ENCODE measurements at regions not wholly inside any gene's neighbourhood (a gene's known extent, or its start where the extent isn't known, plus 50 kb on each side); places are given as distances from the start of the nearest gene placed in this dataset.

GRCh38 chr6:54614499-54615195, 231.9 kb upstream of the FAM83B start:
- TF ChIP-seq SUZ12 (IDR thresholded peaks at IDR 0.05; ENCODE audit: extremely low read depth, insufficient read depth, insufficient read length), result no peak
- no peak for TF ChIP-seq YY1 (IDR thresholded peaks at IDR 0.05; ENCODE audit: insufficient read depth, insufficient read length)
- Histone ChIP-seq H3K9me3 (ENCODE audit: insufficient read depth, low read length) (no peaks in the 10 kb centered on the region), H3K9ac (ENCODE audit: insufficient read length, low read depth) (no peak overlapping the region), H3K4me1 (ENCODE audit: insufficient read depth, insufficient read length) (no peaks in the 10 kb centered on the region), H3K36me3 (ENCODE audit: insufficient read depth, insufficient read length, low read length) (no peaks in the 10 kb centered on the region), H3K4me3 (ENCODE audit: insufficient read length, low read depth) (no peak overlapping the region), H3K27me3 (ENCODE audit: insufficient read depth, insufficient read length) (no peaks in the 10 kb centered on the region)
- DNase-seq (ENCODE audit: low read depth, low spot score), result no peak

- no peak for DNase-seq (ENCODE audit: low read depth, low spot score)
- TF ChIP-seq ZNF274 (IDR thresholded peaks at IDR 0.05; ENCODE audit: low read depth, low read length) (no peak), YY1 (IDR thresholded peaks at IDR 0.05; ENCODE audit: insufficient read depth, insufficient read length) (no peak), SUZ12 (IDR thresholded peaks at IDR 0.05; ENCODE audit: extremely low read depth, insufficient read depth, insufficient read length) (no peak)
- Histone ChIP-seq H3K36me3 (ENCODE audit: insufficient read depth, insufficient read length, low read length) (no peaks in the 10 kb centered on the region), H3K4me1 (ENCODE audit: insufficient read depth, insufficient read length) (no peaks in the 10 kb centered on the region), H3K9me3 (ENCODE audit: insufficient read depth, low read length) (no peaks in the 10 kb centered on the region), H3K9ac (ENCODE audit: insufficient read length, low read depth) (no peak overlapping the region), H3K27me3 (ENCODE audit: insufficient read depth, insufficient read length) (no peaks in the 10 kb centered on the region), H3K4me3 (ENCODE audit: insufficient read length, low read depth) (no peak overlapping the region)
Observed at GRCh38 chr6:54617730-54618129, 228.8 kb upstream of the FAM83B start.

- H3K9ac ChIP-seq (ENCODE audit: insufficient read length, low read depth), result no peak overlapping the region
- no peak overlapping the region for H3K4me3 ChIP-seq (ENCODE audit: insufficient read length, low read depth)
- H3K4me1 ChIP-seq (ENCODE audit: insufficient read depth, insufficient read length), result no peaks in the 10 kb centered on the region
- DNase-seq (ENCODE audit: low read depth, low spot score), result no peak
- H3K27me3 ChIP-seq (ENCODE audit: insufficient read depth, insufficient read length), result no peaks in the 10 kb centered on the region
- H3K9me3 ChIP-seq (ENCODE audit: insufficient read depth, low read length), result no peaks in the 10 kb centered on the region
- no peak for TF ChIP-seq YY1 (IDR thresholded peaks at IDR 0.05; ENCODE audit: insufficient read depth, insufficient read length)
- no peak for TF ChIP-seq ZNF274 (IDR thresholded peaks at IDR 0.05; ENCODE audit: low read depth, low read length)
- no peak for TF ChIP-seq SUZ12 (IDR thresholded peaks at IDR 0.05; ENCODE audit: extremely low read depth, insufficient read depth, insufficient read length)
- H3K36me3 ChIP-seq (ENCODE audit: insufficient read depth, insufficient read length, low read length), result no peaks in the 10 kb centered on the region
Observed at GRCh38 chr6:54618572-54618971, 228.0 kb upstream of the FAM83B start.

GRCh38 chr6:54619102-54619501, 227.5 kb upstream of the FAM83B start:
- H3K4me1 ChIP-seq (ENCODE audit: insufficient read depth, insufficient read length), result no peaks in the 10 kb centered on the region
- TF ChIP-seq ZNF274 (IDR thresholded peaks at IDR 0.05; ENCODE audit: low read depth, low read length) (no peak), SUZ12 (IDR thresholded peaks at IDR 0.05; ENCODE audit: extremely low read depth, insufficient read depth, insufficient read length) (no peak), YY1 (IDR thresholded peaks at IDR 0.05; ENCODE audit: insufficient read depth, insufficient read length) (no peak)
- DNase-seq (ENCODE audit: low read depth, low spot score), result no peak
- H3K4me3 ChIP-seq (ENCODE audit: insufficient read length, low read depth), result no peak overlapping the region
- H3K9me3 ChIP-seq (ENCODE audit: insufficient read depth, low read length), result no peaks in the 10 kb centered on the region
- no peak overlapping the region for H3K9ac ChIP-seq (ENCODE audit: insufficient read length, low read depth)
- no peaks in the 10 kb centered on the region for H3K27me3 ChIP-seq (ENCODE audit: insufficient read depth, insufficient read length)
- H3K36me3 ChIP-seq (ENCODE audit: insufficient read depth, insufficient read length, low read length), result no peaks in the 10 kb centered on the region

GRCh38 chr6:54621285-54621684, 225.3 kb upstream of the FAM83B start:
- Histone ChIP-seq H3K9me3 (ENCODE audit: insufficient read depth, low read length) (no peaks in the 10 kb centered on the region), H3K27me3 (ENCODE audit: insufficient read depth, insufficient read length) (no peaks in the 10 kb centered on the region), H3K36me3 (ENCODE audit: insufficient read depth, insufficient read length, low read length) (no peaks in the 10 kb centered on the region), H3K4me1 (ENCODE audit: insufficient read depth, insufficient read length) (no peaks in the 10 kb centered on the region), H3K4me3 (ENCODE audit: insufficient read length, low read depth) (no peak overlapping the region), H3K9ac (ENCODE audit: insufficient read length, low read depth) (no peak overlapping the region)
- DNase-seq (ENCODE audit: low read depth, low spot score), result peak; percentile 11
- TF ChIP-seq YY1 (IDR thresholded peaks at IDR 0.05; ENCODE audit: insufficient read depth, insufficient read length), result no peak
- TF ChIP-seq SUZ12 (IDR thresholded peaks at IDR 0.05; ENCODE audit: extremely low read depth, insufficient read depth, insufficient read length), result no peak

- Histone ChIP-seq H3K4me1 (ENCODE audit: insufficient read depth, insufficient read length) (no peaks in the 10 kb centered on the region), H3K9ac (ENCODE audit: insufficient read length, low read depth) (no peak overlapping the region), H3K36me3 (ENCODE audit: insufficient read depth, insufficient read length, low read length) (no peaks in the 10 kb centered on the region), H3K4me3 (ENCODE audit: insufficient read length, low read depth) (no peak overlapping the region), H3K27me3 (ENCODE audit: insufficient read depth, insufficient read length) (no peaks in the 10 kb centered on the region), H3K9me3 (ENCODE audit: insufficient read depth, low read length) (no peaks in the 10 kb centered on the region)
- TF ChIP-seq SUZ12 (IDR thresholded peaks at IDR 0.05; ENCODE audit: extremely low read depth, insufficient read depth, insufficient read length), result no peak
- TF ChIP-seq YY1 (IDR thresholded peaks at IDR 0.05; ENCODE audit: insufficient read depth, insufficient read length), result no peak
- no peak for TF ChIP-seq ZNF274 (IDR thresholded peaks at IDR 0.05; ENCODE audit: low read depth, low read length)
- DNase-seq (ENCODE audit: low read depth, low spot score), result no peak
Observed at GRCh38 chr6:54624216-54624615, 222.4 kb upstream of the FAM83B start.

- Histone ChIP-seq H3K4me1 (ENCODE audit: insufficient read depth, insufficient read length) (no peaks in the 10 kb centered on the region), H3K9ac (ENCODE audit: insufficient read length, low read depth) (no peak overlapping the region), H3K4me3 (ENCODE audit: insufficient read length, low read depth) (no peak overlapping the region), H3K27me3 (ENCODE audit: insufficient read depth, insufficient read length) (no peaks in the 10 kb centered on the region), H3K9me3 (ENCODE audit: insufficient read depth, low read length) (no peaks in the 10 kb centered on the region), H3K36me3 (ENCODE audit: insufficient read depth, insufficient read length, low read length) (no peaks in the 10 kb centered on the region)
- no peak for DNase-seq (ENCODE audit: low read depth, low spot score)
- TF ChIP-seq YY1 (IDR thresholded peaks at IDR 0.05; ENCODE audit: insufficient read depth, insufficient read length) (no peak), ZNF274 (IDR thresholded peaks at IDR 0.05; ENCODE audit: low read depth, low read length) (no peak), SUZ12 (IDR thresholded peaks at IDR 0.05; ENCODE audit: extremely low read depth, insufficient read depth, insufficient read length) (no peak)
Observed at GRCh38 chr6:54624779-54625178, 221.8 kb upstream of the FAM83B start.

Measured in NT2/D1 (cell line).